Kidney (tissue), 13 donors: ENCODE measurements at regions not wholly inside any gene's neighbourhood (a gene's known extent, or its start where the extent isn't known, plus 50 kb on each side); places are given as distances from the start of the nearest gene placed in this dataset.

ENCODE experiments used
- DNase-seq, 5 donors: peaks; one replicate each; pipeline ENCODE4 v3.0.0-alpha.2; 2013 to 2020
- FAIRE-seq: peaks from 2 replicates; lab custom pipeline; 2012; peaks lifted over from hg19 to GRCh38; lab: Jason Lieb, UNC
- H3K27ac ChIP-seq, 2 donors: one replicate each; pipeline ENCODE4 v1.7.0; 2013; ENCODE audit warnings: low read depth in 2 of 2, low read length in 2 of 2, inconsistent platforms in 1 of 2
- H3K27me3 ChIP-seq: one replicate; pipeline ENCODE4 v1.7.1; 2013; ENCODE audit warnings: low read length, inconsistent platforms; ENCODE audit not compliant: control insufficient read depth, insufficient read depth
- H3K36me3 ChIP-seq, 3 donors: one replicate each; pipeline versions ENCODE4 v1.7.0 to v1.7.1; 2013; ENCODE audit warnings: low read length in 3 of 3, control low read depth in 1 of 3, inconsistent platforms in 1 of 3; ENCODE audit not compliant: insufficient read depth in 3 of 3, control insufficient read depth in 2 of 3
- H3K4me1 ChIP-seq, 3 donors: one replicate each; pipeline versions ENCODE4 v1.7.0 to v1.7.1; 2013; ENCODE audit warnings: low read length in 3 of 3, inconsistent platforms in 1 of 3, low read depth in 1 of 3; ENCODE audit not compliant: control insufficient read depth in 2 of 3, insufficient read depth in 2 of 3
- H3K4me3 ChIP-seq, 3 donors: one replicate each; pipeline versions ENCODE4 v1.7.0 to v1.8.1; 2013; ENCODE audit warnings: low read length in 3 of 3, control low read depth in 1 of 3, inconsistent platforms in 1 of 3
- H3K9ac ChIP-seq, 3 donors: one replicate each; pipeline versions ENCODE4 v1.7.0 to v1.7.1; 2013; ENCODE audit warnings: low read length in 3 of 3, control low read depth in 1 of 3, inconsistent platforms in 1 of 3
- H3K9me3 ChIP-seq, 3 donors: one replicate each; pipeline versions ENCODE4 v1.7.0 to v1.7.1; 2013; ENCODE audit warnings: low read length in 3 of 3, control low read depth in 1 of 3, inconsistent platforms in 1 of 3; ENCODE audit not compliant: control insufficient read depth in 2 of 3, insufficient read depth in 1 of 3
- CTCF ChIP-seq: IDR thresholded peaks from 3 replicates; pipeline ENCODE4 v1.5.1; 2012; ENCODE audit warnings: mild to moderate bottlenecking, moderate library complexity, borderline replicate concordance; ENCODE audit not compliant: insufficient read depth; ENCODE audit errors: extremely low read depth
- intact Hi-C: fragments of 100-400 bp; cut with DNase I; formaldehyde crosslinking; loops from one replicate; pipeline ENCODE4 v1.11.1; 2022
- donor health status: control.
- donor health status: control.
- donor health status: control.
- donor health status: control.
- donor health status: control.
- donor health status: DM: yes; HTN: yes; CAD: no.
- donor health status: Normal renal cell carcinoma (clear cell type).

- H3K27me3 ChIP-seq, result no peaks in the 10 kb centered on the region
- intact Hi-C loops, result no loop called here
- H3K4me1 ChIP-seq, result peaks cover 0 to 13% (median 12%) of the 10 kb centered on the region in 3 donors
- no peaks in the 10 kb centered on the region for H3K36me3 ChIP-seq
- FAIRE-seq (peak; percentile 30), DNase-seq (peak in 2 of 5 donors; percentile 26 to 30)
- no peaks in the 10 kb centered on the region for H3K9me3 ChIP-seq
- H3K4me3 ChIP-seq, result peak overlapping the region in 1 of 3 donors; percentile 1
- peak overlapping the region in 1 of 3 donors; percentile 42 for H3K9ac ChIP-seq
- H3K27ac ChIP-seq, result peak overlapping the region; percentile 69 to 77
- no peak for TF ChIP-seq CTCF
These were observed 104.0 kb upstream of the CPM start for GRCh38 chr12:69036999-69037398.

GRCh38 chr12:69039911-69040310 lies 106.9 kb upstream of the CPM start:
- intact Hi-C loops, result no loop called here
- no peaks in the 10 kb centered on the region for H3K36me3 ChIP-seq
- TF ChIP-seq CTCF, result no peak
- no peaks in the 10 kb centered on the region for H3K27me3 ChIP-seq
- H3K9ac ChIP-seq, result no peak overlapping the region
- no peak overlapping the region for H3K27ac ChIP-seq
- FAIRE-seq, result no peak
- no peak for DNase-seq
- H3K4me3 ChIP-seq, result no peak overlapping the region
- peaks cover 0 to 18% (median 17%) of the 10 kb centered on the region in 3 donors for H3K4me1 ChIP-seq
- no peaks in the 10 kb centered on the region for H3K9me3 ChIP-seq

GRCh38 chr12:69042557-69042956 lies 109.6 kb upstream of the CPM start:
- Histone ChIP-seq H3K4me3 (no peak overlapping the region), H3K27me3 (no peaks in the 10 kb centered on the region), H3K9me3 (no peaks in the 10 kb centered on the region), H3K4me1 (peaks cover 0 to 18% (median 6%) of the 10 kb centered on the region in 3 donors), H3K27ac (no peak overlapping the region), H3K9ac (no peak overlapping the region), H3K36me3 (no peaks in the 10 kb centered on the region)
- no peak for TF ChIP-seq CTCF
- intact Hi-C loops, result no loop called here
- no peak for DNase-seq
- FAIRE-seq, result no peak

GRCh38 chr12:69042970-69043369 lies 110.0 kb upstream of the CPM start:
- no peaks in the 10 kb centered on the region for H3K36me3 ChIP-seq
- TF ChIP-seq CTCF, result no peak
- DNase-seq (no peak), FAIRE-seq (no peak)
- H3K4me3 ChIP-seq, result no peak overlapping the region
- H3K9ac ChIP-seq, result no peak overlapping the region
- H3K9me3 ChIP-seq, result no peaks in the 10 kb centered on the region
- peak overlapping the region in 1 of 2 donors; percentile 32 for H3K27ac ChIP-seq
- intact Hi-C loops, result no loop called here
- H3K27me3 ChIP-seq, result no peaks in the 10 kb centered on the region
- peaks cover 0 to 16% (median 6%) of the 10 kb centered on the region in 3 donors for H3K4me1 ChIP-seq
